ENCODE measurements at regions not wholly inside any gene's neighbourhood (a gene's known extent, or its start where the extent isn't known, plus 50 kb on each side); places are given as distances from the start of the nearest gene placed in this dataset.
"Not testable (repeated sequence)": the region's sequence is repeated elsewhere in the genome, so short reads cannot be mapped to it uniquely, and the experiment has no call there.

GRCh38 chr5:85556464-85556863 lies 1061.3 kb upstream of the COX7C start:
- DNase-seq: no peak

- DNase-seq: peak; percentile 16
Measured at GRCh38 chr5:85576666-85577065, 1041.1 kb upstream of the COX7C start.

DNA sequence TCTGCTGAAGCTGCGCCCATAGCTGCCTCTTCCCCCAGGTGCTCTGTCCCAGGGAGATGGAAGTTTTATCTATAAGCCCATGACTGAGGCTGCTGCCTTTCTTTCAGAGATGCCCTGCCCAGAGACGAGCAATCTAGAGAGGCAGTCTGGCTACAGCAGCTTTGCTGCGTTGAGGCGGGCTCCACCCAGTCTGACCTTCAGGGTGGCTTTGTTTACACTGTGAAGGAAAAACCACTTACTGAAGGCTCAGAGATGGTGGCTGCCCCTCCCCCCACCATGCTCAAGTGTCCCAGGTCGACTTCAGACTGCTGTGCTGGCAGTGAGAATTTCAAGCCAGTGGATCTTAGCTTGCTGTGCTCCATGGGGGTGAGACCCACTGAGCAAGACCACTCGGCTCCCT lies 1029.9 kb upstream of the COX7C start:
- DNase-seq: not testable (repeated sequence)

GRCh38 chr5:85588268-85588667 lies 1029.5 kb upstream of the COX7C start:
- not testable (repeated sequence) for DNase-seq

DNA sequence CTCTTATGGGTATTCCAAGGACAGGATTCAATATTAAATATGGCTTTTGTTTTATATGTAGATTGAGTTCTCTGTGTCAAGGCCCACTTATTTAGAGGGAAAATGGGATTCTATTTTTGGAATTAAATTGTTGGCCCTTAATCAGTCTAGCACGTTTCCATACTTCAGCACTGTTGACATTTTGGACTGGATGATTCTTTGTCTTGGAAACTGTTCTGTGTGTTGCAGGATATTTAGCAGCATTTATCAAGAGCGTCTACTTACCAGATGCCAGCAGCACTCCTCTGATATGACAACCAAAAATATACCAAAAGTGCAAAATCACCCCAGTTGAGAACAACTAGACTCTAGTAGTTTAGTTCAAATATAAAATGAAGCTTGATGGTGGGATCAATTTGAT lies 1027.0 kb upstream of the COX7C start:
- no peak for DNase-seq

DNA sequence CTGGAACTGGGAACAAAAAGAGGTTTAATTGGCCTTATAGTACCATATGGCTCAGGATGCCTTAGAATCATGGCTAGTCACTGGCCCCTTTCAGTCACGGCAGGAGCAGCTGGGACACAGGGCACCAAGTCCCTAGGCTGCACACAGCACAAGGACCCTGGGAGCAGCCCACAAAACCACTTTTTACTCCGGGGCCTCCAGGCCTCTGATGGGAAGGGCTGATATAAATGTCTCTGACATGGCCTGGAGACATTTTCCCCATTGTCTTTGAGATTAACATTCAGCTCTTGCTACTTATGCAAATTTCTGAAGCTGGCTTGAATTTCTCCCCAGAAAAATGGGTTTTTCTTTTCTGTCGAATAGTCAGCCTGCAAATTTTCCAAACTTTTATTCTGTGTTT lies 1026.4 kb upstream of the COX7C start:
- no peak for DNase-seq

DNA sequence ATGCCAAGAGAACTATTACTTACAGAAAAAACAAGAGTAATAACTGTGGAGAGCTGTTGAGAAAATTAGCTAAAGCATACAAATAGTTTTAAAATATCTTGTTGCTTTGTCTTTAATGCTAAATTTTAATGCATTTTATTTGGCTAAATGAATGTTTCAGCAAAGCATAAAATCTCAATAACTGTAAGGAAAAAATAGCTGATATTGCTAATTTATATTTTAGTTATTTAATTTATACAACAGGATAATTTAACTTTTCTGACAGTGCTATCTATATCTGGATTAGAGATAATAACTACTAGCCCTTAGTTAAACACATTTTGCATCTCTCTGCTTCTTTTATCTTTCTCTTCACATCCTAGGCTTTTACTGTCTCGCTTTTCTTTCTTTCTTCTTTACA lies 1014.9 kb upstream of the COX7C start:
- DNase-seq: no peak

DNA sequence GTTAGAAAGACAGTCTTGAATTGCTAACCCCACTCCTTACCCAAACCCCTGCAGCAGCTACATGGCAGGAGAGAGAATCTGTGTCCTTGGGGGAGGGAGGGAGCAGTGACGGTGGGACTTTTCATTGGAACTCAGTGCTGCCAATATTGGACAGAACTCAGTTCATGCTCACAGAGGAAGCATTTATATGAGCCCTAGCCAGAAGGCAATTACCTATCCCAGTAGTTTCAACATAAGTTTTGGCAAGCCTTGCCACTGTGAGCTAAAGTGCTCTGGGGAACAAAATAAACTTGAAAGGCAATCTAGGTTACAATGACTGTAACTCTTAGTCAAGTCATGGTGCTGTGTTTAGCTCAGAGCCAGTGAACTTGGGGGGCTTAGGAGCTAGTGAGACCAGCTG lies 1013.4 kb upstream of the COX7C start:
- DNase-seq: no peak

GRCh38 chr5:85604786-85605185 lies 1013.0 kb upstream of the COX7C start:
- DNase-seq: no peak

DNA sequence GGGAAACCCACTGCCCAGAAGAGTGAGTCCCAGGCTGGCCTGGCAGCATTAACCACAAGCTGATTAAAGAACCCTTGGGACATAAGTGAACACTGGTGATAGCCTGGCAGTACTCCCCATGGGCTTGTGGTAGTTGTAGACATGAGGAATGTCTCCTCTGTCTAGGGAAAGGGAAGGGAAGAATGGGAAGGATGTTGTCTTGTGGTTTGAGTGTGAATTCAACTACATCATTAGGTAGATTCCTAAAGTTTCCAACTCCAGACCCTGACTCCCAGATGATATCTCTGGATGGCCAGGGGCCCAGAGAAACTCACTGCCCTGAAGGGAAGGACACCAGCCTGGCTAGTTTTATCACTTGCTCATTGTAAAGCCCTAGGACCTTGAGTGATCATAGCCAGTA lies 1012.4 kb upstream of the COX7C start:
- DNase-seq: no peak

DNA sequence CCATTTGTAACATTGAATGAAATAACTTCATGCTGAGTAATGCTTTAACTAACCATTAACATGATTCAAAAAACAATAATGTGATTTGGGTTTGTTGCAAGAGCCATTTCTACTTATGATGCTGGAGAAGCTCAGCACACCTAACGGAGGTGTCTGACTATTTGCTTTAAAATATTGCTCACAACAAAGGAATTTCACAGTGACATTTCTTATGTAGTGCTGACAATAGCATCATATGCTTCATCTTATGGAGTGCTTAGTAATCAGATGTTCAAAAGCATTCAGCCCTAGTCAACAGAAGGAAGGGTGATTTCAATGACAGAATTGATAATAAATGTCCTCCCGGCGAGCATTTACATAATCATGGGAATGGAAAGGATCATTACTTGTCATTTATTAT lies 1003.3 kb upstream of the COX7C start:
- no peak for DNase-seq

DNA sequence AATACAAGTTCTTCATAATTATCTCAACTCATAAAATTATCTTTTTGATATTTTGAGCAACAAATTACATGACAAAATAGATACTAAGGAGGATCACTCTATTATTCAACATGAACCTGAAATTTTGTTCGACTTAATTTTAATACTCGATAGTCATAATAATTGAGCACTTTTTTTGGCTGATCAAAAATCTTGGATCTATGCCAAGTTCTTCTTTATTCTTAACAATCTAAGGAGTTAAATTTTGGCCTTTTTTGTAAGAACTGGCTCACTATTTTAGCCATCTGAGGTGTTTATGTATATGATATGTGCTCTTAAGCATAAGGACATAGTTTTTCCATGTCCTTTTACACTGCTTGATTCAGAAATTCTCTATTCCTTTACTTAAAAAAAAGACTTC lies 996.1 kb upstream of the COX7C start:
- no peak for DNase-seq

DNA sequence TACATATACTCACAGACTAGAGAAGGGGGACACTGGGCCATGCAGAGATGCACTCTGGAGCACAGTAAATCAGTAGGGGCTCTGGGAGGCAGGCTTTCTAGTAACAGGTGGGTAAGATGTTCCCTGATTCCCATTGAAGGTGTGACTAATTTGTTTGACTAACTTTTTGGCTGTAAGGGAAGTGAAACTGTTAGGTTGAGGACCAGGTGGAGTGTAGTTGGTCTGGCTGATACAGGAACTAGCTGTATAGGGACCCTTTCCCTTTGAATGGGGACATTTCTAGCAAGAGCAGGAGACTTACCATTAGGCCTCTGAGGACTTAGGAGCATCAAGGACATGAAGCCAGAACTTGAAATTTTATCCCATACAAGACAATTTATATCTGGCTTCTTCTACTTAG lies 989.6 kb upstream of the COX7C start:
- DNase-seq: no peak

DNA sequence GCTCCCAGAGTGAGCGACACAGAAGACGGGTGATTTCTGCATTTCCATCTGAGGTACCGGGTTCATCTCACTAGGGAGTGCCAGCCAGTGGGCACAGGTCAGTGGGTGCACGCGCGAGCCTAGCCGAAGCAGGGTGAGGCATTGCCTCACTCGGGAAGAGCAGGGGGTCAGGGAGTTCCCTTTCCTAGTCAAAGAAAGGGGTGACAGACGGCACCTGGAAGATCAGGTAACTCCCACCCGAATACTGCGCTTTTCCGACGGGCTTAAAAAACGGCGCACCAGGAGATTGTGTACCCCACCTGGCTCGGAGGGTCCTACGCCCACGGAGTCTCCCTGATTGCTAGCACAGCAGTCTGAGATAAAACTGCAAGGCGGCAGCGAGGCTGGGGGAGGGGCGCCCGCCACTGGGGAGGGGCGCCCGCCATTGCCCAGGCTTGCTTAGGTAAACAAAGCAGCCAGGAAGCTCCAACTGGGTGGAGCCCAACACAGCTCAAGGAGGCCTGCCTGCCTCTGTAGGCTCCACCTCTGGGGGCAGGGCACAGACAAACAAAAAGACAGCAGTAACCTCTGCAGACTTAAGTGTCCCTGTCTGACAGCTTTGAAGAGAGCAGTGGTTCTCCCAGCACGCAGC lies 979.1 kb upstream of the COX7C start:
- DNase-seq: not testable (repeated sequence)

DNA sequence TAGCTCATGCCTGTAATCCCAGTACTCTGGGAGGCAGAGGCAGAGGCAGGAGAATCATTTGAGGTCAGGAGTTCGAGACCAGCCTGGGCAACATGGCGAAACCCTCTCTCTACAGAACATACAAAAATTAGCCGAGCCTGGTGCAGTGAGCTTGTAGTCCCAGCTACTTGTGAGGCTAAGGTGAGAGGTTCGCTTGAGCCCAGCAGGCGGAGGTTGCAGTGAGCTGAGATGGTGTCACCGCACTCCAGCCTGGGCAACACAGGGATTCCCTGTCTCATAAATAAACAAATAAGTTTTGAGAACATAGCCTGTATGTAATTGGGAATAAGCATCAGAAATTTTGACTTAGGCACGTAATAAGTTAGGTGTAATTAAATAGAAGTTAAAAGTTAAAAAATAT lies 971.7 kb upstream of the COX7C start:
- DNase-seq: no peak

DNA sequence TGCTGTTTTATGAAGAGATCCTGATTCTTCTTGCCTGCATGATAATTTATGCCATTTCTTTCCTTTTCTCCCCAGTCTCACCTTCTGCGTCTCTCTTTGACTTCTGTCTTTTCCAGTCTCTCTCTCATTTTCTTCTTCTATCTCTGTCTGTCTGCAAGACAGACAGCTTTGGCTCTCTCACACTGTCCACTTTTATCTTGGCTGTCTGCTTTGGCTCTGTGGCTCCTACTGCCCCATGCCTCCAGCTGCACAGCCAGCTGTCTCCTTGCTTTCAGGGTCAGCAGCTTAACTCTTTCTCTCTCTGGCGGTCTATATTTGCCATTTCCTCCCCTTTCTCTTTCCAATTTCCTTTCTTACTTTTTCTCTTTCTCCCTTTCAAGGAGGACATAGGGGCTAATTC lies 971.1 kb upstream of the COX7C start:
- no peak for DNase-seq

DNA sequence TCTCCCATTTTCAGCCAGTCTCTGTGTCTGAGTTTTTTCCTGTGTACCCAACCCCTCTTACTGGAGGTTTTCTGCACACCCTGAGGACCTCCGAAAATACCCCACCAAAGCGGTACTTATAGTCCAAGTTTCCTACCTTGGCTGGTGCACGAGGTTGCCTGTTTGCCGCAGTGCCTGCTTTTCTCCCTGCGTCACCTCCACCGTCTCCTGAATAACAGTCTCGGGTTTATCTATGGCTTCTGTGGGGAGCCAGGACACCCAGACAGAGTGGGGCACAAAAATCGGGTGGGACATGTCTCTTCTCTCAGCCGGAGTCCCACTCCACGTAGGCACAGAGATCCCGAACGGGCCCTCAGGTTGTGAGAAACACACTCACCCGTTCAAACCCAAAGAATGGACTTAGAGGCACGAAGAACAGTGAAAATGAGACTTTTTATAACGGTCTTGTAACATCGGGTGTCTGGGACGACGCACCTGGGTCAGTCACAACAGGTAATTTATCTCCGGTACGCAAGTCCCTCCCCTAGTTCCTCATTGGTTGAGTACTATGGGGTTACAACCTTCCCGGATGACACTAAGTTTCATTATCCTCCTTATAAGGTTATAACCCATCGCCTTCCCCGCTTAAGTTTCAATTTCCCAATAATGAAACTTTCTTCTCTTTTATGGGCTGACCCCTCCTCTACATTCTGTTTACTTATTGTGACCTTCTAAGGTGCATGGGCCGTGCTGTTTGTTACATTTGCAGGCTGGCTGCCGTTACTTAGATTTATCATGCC lies 970.2 kb upstream of the COX7C start:
- DNase-seq: no peak

GRCh38 chr5:85648495-85648894 lies 969.2 kb upstream of the COX7C start:
- DNase-seq: no peak

- no peak for DNase-seq
Measured at GRCh38 chr5:85651731-85652130, 966.0 kb upstream of the COX7C start.

DNA sequence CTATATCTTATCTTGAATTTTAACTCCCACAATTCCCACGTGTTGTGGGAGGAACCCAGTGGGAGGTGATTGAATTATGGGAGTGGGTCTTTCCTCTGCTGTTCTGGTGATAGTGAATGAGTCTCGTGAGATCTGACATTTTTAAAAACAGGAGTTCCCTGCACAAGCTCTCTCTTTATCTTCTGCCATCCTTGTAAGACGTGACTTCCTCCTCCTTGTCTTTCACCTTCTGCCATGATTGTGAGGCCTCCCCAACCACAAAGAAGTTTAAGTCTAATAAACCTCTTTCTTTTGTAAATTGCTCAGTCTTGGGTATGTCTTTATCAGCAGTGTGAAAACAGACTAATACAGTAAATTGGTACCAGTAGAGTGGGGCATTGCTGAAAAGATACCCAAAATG lies 963.6 kb upstream of the COX7C start:
- DNase-seq: not testable (repeated sequence)

GRCh38 chr5:85656050-85656449 lies 961.7 kb upstream of the COX7C start:
- no peak for DNase-seq

DNA sequence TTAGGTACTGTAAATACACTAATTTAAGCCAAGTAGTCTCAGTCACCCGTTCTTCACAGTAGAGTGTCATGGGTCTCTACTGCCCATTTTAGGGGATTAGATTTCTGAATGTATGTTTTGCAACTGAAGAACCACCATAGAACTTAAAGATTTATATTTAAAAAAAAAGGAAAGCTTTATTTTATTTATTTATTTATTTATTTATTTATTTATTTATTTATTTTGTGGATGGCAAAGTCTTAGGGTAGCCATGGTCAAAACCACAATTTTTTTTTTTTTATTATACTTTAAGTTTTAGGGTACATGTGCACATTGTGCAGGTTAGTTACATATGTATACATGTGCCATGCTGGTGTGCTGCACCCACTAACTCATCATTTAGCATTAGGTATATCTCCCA lies 960.4 kb upstream of the COX7C start:
- not testable (repeated sequence) for DNase-seq

DNA sequence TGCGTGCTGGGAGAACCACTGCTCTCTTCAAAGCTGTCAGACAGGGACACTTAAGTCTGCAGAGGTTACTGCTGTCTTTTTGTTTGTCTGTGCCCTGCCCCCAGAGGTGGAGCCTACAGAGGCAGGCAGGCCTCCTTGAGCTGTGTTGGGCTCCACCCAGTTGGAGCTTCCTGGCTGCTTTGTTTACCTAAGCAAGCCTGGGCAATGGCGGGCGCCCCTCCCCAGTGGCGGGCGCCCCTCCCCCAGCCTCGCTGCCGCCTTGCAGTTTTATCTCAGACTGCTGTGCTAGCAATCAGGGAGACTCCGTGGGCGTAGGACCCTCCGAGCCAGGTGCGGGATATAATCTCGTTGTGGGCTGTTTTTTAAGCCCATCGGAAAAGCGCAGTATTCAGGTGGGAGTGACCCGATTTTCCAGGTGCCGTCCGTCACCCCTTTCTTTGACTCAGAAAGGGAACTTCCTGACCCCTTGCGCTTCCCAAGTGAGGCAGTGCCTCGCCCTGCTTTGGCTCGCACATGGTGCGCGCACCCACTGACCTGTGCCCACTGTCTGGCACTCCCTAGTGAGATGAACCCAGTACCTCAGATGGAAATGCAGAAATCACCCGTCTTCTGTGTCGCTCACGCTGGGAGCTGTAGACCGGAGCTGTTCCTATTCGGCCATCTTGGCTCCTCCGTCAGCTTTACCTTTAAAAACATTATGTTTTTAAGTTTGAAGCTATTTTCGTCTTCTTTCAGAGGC lies 954.6 kb upstream of the COX7C start:
- not testable (repeated sequence) for DNase-seq

DNA sequence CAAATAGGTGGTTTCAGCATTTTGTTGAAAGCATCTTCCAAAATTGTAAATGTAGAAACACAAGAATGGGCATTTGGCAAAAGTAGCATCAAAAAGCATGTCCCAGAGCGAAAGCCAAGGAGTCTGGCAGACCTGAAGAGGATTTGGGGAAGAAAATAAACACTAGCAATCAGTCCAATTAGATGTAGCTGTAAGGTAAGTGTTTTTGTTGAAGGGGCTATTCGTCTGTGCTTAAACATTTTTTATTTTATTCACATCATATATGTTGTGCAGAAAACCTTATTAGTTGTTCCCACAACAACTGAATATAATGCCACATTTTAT lies 954.1 kb upstream of the COX7C start:
- no peak for DNase-seq

Measured in NCI-H1694 treated with DMSO at 0.1 percent for 48 hours (cell line).